Effector CD4-positive, alpha-beta T cell (primary cell): ENCODE measurements at regions not wholly inside any gene's neighbourhood (a gene's known extent, or its start where the extent isn't known, plus 50 kb on each side); places are given as distances from the start of the nearest gene placed in this dataset.

Experiments
- DNase-seq: peaks from one replicate; pipeline ENCODE4 v3.0.0-alpha.2; 2020

DNA sequence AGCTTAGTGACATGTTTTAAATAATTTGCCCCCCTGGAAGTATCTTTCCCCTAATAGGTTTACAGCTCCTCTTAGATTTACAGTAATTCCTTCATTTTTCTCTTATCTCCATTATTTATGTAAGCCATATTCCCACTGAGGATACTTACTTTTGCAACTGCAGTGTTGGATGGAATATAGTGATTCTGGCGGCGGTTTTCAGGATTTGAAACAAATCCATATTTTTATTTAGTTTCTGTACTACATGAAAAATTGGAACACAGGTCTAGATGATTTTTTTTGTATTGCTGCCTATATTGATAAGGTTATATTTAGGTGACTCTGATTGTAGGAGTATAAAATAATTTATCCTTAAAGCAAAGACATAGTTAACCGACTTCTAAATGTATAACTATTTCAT is 391.6 kb upstream of the SUCLG2 start:
- DNase-seq, result no peak

DNA sequence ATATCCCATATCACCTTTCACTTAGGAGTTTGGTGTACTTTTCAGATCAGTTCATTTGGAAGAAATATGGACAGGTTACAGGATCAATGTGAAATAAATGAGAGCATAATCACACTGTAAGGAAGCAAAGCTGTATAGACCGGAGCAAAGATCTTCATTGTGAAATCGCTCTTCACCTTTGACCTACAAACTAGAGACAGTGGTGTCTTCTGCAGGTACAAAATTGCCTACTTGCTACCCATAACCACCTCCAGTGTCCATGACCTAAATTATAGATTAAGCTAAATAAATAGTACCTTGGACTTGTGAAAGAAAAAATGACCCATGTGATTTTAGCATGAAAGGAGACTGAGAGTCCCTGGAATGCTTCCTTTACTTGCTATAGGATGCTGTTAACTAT is 379.5 kb upstream of the SUCLG2 start:
- DNase-seq, result no peak

DNA sequence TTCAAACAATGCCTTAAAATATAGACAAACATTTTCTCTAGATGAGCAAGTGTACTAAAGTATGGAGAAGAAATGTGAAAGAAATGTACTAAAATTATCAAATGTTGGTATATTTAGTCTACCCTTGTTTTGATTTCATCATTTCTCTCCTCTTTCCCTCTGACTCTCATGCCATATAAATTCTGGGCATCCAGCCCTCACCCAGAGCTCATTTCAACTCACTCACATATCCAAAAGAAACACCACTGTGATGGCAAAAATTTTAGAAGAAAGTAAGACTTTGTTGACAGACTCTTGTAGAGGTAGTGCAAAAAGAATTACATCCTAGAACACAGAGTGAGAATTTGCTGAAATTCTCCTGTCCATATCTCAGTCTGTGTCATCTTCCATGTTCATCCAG is 377.8 kb upstream of the SUCLG2 start:
- DNase-seq, result no peak

DNA sequence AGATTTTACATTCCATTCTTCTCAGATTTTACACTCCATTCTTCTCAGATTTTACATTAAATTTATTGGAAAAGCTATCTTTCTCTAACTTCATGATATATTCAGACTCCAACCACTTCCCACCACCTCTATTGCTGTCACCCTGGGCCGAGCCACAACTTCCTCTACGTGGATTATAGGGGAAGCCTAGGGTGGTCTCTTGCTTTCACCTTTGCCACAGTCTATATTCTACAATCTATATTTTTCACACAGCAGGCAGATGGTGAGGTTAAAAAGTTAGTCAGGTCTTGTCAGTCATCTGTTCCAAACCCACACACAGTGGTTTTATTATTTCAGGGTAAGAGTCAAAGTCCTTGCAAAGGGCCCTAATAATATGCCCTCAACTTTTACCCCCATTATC is 370.8 kb upstream of the SUCLG2 start:
- DNase-seq, result no peak

DNA sequence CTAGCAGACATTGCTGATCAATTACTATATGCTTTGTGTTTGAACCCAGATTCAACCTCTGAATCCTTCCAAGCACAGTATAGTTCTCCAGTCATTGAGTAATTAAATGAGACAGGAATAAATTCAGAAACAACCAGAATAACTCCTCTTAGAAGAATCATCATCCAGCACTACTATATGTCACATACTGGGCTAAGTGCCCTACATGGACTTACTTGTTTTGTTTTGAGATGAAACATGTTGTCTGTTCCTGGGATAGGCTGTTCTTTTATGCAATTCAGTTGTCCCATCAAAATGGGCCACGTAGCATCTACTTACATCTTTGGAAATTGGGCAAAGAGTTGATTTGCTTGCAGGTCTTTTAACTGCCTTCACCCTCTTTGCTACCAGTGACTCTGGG is 365.5 kb upstream of the SUCLG2 start:
- DNase-seq, result no peak

DNA sequence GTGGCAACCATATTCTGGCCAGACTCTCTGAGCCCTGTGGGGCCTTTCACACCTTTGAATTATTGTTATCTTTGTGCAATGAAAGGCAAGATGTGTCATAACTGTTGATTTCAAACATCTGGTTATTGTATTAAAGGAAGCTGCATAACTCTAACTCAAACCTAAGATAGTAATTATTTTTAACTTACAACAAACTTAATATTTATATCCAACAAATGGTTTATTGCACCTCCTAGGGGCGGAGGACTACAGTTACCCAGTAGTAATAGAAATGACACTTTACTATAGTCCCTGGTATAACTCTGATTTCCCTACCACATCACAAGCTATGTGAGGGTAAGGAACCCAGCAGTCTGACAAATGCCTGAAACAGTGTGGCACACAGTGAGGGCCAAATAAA is 363.9 kb upstream of the SUCLG2 start:
- DNase-seq, result no peak

DNA sequence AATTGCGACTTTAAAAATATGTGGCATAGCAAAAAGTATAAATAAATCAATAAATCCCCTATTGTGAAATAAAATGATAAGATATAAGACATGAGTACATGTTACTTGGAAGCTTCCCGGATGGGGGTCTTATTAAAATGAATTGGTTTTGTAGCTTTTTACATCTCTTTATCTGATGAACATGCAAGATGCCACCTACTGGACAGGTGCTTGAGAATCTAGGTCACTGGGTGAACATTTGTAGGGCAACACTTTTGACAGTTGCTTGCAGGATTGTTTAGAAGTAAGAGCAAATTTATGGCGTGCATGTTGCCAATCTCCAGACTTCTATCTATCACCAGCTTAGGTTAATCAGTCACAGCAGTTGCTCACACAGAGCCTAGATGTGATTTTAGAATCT is 362.7 kb upstream of the SUCLG2 start:
- no peak for DNase-seq

DNA sequence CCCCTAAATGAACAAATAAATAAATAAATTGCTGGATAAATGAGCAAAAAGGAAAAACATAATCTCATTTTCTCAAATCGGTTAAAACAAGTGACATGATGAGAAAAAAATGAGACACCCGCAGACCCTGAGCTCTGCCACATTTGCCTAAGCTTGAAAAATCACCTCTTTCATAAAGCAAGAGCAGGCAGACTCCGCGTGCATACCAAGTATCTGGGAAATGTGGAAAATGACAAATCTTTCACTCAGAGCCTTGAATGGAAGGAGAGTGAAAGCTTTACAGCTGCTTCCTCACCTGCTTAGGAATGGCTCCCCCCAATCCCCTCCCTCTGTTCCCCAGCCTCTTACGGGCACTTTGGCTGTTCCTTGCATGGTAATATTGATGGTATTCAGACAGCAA is 355.5 kb upstream of the SUCLG2 start:
- DNase-seq, result no peak

DNA sequence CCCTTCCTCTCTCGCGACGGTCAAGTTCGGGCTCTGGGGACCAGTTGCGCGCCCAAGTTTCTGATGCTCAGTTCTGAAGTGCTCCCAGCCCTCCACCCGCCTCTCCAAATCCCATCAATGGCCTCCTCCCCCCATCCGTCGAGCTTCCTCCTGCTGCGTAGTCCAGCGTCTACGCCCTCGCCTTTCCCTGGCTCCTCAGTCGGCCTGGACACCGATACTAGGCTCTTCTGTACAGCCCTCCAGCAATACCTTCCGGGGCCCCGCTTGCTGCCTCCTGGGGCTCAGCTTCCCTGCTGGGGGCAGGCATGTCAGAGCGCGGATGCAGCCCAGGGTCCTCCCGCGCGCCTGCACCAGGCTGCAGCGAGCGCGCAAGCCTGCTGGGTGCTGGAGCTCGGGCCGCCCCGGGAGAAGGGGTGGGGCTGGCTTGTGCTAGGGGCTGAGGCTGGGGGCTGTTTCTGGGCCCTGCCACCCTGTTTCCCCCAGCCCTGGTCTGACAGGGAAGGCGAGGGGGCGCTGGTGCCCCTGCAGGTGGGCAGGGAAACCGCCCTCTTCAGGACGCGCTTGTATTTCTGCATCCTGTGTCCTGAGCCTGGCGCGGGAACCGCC is 353.3 kb upstream of the SUCLG2 start:
- DNase-seq, result no peak

DNA sequence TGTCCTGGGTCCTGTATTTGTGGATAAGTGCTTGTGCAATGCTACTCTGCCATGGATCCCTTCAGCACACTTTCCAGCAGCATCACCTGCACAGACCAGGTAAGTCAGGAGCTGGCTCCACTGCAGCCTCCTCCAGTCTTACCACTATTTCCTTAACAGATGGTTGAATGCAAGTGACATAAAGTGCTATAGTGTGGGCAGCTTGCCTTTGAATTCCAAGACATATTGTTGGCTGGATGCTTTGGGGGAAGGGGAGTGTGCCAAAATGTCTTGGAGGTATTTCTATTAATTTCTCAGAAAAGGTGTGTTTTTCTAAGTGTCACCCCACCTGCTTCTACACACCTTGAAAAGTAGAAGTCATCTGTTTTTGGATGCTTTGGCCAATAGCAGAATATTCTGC is 352.2 kb upstream of the SUCLG2 start:
- DNase-seq, result no peak

DNA sequence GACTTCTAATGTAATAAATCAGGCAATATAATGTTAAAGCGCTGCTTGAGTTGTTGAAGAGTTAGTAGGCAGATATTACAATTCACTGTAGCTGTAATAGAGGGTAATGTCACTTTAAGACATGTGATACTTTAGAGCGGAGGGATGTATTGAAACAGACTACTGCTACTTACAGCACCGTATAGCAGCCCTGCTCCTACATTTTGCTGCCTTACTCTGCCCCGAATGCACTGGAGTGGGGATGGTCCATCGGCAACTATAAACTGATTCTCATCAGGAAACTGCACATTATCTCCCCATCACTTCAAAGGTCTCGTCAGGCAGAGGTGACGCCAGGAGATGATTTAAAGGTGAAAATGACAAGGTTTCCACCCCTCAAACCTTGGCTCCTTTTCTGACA is 349.7 kb upstream of the SUCLG2 start:
- DNase-seq, result no peak

DNA sequence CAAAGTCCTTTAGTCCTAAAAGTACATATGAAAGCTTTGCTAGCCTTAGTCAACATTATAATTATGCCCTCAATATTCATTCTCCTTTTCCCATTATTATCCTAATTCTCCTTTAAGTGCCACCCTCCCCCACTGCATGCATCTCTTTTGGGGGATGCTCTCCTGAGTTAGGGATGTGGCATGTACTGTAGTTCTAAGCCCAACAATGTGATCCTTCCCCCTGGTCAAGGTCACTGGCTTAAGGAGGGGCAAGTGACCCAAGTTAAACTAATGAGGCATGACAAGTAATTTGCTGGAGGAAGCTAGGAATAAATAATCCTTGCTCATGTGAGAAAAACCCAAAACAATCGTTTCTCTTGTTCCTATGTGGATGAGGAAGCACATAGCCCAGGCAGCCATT is 343.9 kb upstream of the SUCLG2 start:
- DNase-seq, result no peak

DNA sequence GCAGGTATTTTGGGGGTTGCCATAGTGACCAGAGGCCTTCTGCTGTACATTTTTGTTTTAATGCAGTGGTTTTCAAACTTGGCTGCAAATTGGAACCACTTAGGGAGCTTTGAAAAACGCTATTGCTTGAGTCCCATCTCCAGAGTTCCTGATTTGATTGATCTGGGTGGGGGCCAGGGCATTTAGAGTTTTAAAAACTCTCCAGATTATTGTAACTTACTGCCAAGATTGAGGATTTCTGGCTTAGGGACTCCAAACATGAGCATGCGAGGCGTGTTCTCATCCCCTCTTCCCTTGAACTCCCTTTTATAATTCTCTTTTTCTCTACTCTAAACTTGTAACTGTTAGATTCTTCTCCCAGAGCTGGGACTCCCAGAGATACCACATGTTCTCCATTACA is 340.8 kb upstream of the SUCLG2 start:
- DNase-seq, result no peak

DNA sequence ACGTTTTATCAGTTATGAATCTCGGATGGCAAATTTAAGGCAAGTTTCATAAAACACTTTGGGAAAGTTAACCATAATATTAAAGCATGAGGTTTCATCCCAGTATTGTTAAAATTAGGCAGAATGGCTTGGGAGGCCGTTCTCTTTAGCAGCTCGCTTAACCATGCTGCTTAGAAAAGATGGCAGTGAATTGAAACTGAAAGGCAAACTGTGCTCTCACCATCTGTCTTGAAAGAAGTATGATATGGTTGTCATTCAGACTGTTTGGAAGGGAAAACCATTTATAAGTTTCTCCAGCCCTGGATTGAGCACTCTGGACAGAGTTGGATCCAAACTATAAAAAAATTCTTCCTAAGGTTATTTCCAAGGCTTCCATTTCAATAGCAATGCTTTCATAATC is 332.3 kb upstream of the SUCLG2 start:
- DNase-seq, result no peak

DNA sequence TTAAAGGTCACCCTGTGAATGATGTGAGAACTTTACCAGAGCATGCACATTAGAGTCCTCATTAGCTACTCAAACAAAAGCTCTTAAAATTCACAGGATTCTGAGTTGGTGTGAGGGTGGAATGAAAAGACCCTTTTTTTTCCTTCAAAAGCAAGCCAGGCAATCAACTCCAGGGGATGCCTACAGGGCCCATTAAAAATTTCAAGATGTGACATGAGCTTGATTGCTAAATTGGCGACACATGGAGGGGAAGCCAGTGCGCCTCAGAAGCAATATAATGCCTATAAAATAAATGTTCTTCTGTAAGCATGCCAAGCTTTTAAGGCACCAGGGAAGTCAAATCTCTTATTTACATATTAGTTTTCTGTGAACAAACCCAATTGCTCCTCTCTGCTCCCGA is 328.8 kb upstream of the SUCLG2 start:
- DNase-seq, result no peak

DNA sequence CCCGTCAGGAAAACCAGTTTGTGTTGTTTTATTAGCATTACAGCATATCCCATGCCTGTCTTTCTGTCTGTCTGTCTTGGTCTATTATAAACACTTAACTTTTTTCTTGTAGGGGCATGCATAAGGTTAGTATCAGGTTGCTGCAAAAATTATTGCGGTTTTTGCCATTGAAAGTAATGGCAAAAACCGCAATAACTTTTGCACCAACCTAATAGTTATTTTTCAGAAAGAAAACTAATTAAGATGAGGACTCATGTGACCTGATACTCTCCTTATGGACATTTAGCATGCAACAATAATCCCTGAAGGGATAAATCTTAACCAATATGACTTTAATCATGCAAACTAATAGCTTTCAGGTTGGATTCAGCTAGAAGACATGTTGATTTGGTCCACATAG is 326.7 kb upstream of the SUCLG2 start:
- no peak for DNase-seq

DNA sequence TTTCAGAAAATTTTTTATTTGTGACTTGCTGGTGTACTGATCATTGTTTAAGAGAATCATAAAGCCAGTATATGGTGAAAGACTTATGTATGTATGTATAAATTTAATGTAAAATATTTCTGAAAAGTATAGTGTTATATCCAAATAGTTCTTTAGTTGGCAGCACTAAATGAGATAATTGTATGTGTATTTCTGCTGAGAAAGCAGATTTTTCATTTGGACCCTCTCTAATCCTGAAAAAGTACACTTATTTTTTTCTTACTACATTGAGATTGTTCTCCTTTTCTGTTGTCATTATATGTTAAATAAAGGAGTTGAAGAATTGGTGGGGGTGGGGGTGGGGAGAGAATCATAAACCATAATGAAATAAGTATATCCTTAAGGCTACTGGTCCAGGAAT is 324.9 kb upstream of the SUCLG2 start:
- no peak for DNase-seq

DNA sequence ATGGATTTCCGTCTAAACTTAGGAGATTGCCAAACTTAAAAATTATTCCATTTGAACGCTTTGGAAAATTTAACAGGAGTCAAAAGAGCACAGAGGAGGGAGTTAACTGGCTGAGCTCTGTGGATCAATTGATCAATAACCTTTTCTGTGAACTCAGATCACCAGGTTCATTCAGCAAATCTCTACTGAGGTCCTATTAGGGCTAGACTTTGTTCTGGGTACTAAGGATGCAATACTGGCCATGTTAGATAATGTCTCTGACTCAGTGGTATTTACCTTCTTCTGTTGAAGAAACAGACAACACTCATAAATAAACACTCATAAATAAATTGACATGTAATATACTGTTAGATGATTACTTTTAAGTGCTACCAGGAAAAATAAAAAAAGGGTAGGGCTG is 323.4 kb upstream of the SUCLG2 start:
- DNase-seq, result no peak

DNA sequence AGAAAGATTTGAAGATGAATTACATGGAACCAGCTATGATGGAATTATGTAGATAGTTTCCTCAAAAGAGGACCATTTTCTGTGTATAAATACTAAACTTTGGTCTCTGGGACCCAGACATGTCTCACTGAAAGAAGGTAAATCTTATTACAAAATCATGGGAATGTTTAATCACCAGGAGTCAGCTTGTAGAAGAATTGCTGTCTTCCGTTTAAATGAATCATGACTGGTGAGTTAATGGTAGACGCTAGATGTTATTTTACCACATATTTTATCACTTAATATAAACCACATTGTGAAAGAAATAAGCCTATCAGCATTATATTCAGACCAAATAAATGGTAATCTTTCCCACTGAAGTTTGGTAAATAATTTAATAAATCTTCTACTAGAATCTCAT is 322.3 kb upstream of the SUCLG2 start:
- no peak for DNase-seq

DNA sequence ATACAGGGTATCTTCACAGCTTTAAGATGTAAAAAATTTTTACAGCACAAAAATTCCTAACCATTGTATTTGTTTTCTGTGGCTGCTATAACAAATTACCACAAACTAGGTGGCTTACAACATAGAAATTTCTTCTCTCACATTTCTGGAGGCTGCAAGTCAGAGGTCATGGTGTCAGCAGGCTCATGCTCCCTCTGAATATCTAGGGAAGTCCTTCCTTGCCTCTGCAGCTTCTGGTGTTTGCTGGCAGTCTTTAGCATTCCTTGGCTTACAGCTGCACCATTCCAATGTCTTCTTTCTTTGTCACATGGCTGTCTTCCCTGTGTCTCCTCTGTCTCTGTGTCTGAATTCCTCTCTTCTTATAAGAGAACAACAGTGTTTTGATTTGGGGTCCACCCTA is 310.2 kb upstream of the SUCLG2 start:
- no peak for DNase-seq

DNA sequence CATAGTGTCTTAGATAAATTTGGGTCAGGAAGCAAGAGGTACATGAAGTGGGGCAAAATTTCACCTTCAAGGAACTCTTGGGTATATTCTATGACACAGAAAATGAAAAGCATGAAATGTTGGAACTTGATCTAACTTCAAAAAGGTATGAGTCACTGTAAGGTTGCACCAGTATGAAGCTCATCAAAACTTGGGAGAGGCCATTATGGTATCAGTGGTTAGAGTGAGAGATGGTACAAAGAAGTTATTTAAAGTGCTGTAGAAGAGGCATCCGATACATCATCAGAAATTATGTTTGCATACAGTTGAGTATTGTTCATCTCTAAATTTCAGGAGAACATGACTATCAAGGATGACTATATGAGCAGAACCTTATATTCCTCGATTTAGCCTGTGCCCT is 302.9 kb upstream of the SUCLG2 start:
- no peak for DNase-seq

DNA sequence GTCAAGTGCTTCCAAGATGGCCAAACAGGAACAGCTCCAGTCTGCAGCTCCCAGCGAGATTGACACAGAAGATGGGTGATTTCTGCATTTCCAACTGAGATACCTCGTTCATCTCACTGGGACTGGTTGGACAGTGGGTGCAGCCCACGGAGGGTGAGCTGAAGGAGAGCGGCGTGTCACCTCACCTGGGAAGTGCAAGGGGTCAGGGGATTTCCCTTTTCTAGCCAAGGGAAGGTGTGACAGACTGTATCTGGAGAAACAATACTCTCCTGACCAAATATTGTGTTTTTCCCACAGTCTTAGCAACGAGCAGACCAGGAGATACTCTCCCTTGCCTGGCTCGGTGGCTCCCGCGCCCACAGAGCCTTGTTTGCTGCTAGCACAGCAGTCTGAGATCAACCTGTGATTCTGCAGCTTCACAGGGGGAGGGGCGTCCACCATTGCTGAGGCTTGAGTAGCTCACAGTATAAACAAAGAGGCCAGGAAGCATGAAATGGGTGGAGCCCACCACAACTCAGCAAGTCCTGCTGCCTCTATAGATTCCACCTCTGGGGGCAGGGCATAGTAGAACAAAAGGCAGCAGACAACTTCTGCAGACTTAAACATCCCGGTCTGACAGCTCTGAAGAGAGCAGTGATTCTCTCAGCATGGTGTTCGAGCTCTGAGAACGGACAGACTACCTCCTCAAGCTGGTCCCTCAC is 293.5 kb upstream of the SUCLG2 start:
- DNase-seq, result peak; percentile 51

DNA sequence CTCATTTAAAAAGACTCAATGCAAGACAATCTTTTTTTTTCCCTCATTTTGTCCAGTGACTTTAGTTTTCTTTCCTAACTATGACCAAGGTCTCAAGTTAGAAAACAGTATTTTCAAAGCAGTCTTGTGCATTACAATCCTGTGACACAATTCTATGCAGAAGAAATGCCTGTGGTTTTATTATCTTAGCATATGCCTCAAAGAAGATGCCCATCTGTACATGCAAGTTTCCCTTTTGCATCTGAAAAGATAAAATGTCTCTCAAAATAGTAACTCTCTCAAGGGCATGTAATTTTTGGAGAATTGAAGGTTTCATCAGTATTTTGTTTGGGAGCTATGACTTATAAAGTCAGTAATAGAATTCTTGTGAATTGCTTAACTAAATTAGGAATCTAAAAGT is 292.0 kb upstream of the SUCLG2 start:
- no peak for DNase-seq

DNA sequence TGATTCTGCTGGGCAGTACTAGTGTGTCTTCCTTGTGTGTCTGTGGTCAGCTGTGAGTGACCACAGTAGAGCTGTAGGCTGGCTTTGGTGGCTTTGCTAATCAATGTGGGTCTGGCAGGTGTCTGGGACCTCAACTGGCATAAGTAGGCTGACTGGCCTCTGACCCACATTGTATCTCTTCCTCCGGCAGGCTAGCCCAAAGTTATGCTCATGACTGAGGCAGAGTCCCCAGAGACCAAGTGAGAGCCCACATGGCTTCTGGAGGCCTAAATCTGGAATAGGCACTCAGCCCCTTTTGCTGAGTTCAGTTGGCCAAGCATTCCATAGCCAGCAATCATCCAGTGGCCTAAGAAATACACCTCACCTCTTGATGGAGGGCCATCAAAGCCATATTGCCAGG is 289.1 kb upstream of the SUCLG2 start:
- no peak for DNase-seq

DNA sequence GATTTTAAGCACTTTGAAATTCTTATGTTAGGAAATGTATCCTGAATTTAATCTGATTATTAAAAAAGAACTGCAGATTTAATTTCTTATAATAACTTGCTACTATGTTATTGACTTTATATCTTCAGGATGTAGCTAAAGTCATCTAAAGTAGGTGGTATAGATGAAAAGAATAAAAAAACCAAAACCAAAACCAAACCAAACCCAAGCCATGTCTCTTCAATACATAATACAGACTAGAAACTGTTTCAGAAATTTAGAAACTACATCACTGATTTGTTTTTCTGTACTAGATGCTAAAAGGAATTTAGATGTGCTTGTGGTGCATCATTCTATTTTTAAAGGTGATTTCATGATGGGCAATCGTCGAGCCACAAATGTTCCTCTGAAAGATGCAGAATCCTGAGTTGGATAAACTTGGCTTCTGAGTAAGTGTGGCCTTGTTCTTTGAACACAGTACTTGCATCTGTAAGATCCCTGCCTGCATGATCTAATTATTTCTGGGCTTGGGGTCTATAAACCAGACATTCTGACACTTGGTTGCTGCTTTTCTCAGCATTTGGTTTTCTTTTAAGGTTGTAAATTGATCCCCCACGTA is 287.1 kb upstream of the SUCLG2 start:
- DNase-seq, result no peak
